HG03354 (cell line): ENCODE measurements at regions not wholly inside any gene's neighbourhood (a gene's known extent, or its start where the extent isn't known, plus 50 kb on each side); places are given as distances from the start of the nearest gene placed in this dataset.

Source experiments
- ATAC-seq: cut with Tn5 transposase; IDR thresholded peaks from one replicate; pipeline ENCODE4 v1.9.1; 2021; ENCODE audit warnings: mild to moderate bottlenecking; ENCODE audit not compliant: unreplicated experiment, poor library complexity, severe bottlenecking

GRCh38 chr15:47514200-47514652 lies 203.1 kb upstream of the SEMA6D start:
- ATAC-seq = no peak

GRCh38 chr15:47516558-47516957 lies 200.7 kb upstream of the SEMA6D start:
- no peak for ATAC-seq

- no peak for ATAC-seq
Observed at GRCh38 chr15:47516972-47517371, 200.3 kb upstream of the SEMA6D start.

GRCh38 chr15:47517737-47518136 lies 199.6 kb upstream of the SEMA6D start:
- ATAC-seq = no peak

- ATAC-seq = no peak
Observed at GRCh38 chr15:47523681-47524475, 193.4 kb upstream of the SEMA6D start.

- no peak for ATAC-seq
Observed at GRCh38 chr15:47529241-47529640, 188.1 kb upstream of the SEMA6D start.

- ATAC-seq = no peak
Observed at GRCh38 chr15:47534673-47535072, 182.6 kb upstream of the SEMA6D start.

- no peak for ATAC-seq
Observed at GRCh38 chr15:47541562-47541961, 175.7 kb upstream of the SEMA6D start.

- no peak for ATAC-seq
Observed at GRCh38 chr15:47542312-47542989, 174.9 kb upstream of the SEMA6D start.

GRCh38 chr15:47548231-47548630 lies 169.1 kb upstream of the SEMA6D start:
- no peak for ATAC-seq

GRCh38 chr15:47548986-47549385 lies 168.3 kb upstream of the SEMA6D start:
- ATAC-seq = no peak

- no peak for ATAC-seq
Observed at GRCh38 chr15:47551079-47551478, 166.2 kb upstream of the SEMA6D start.

GRCh38 chr15:47551546-47551945 lies 165.8 kb upstream of the SEMA6D start:
- no peak for ATAC-seq

GRCh38 chr15:47552978-47553608 lies 164.2 kb upstream of the SEMA6D start:
- no peak for ATAC-seq

- no peak for ATAC-seq
Observed at GRCh38 chr15:47553947-47554346, 163.4 kb upstream of the SEMA6D start.

- no peak for ATAC-seq
Observed at GRCh38 chr15:47561102-47561501, 156.2 kb upstream of the SEMA6D start.

- no peak for ATAC-seq
Observed at GRCh38 chr15:47565949-47566348, 151.4 kb upstream of the SEMA6D start.

GRCh38 chr15:47566610-47567009 lies 150.7 kb upstream of the SEMA6D start:
- no peak for ATAC-seq

- ATAC-seq = no peak
Observed at GRCh38 chr15:47568030-47568429, 149.3 kb upstream of the SEMA6D start.

GRCh38 chr15:47570044-47570443 lies 147.3 kb upstream of the SEMA6D start:
- ATAC-seq = no peak

- no peak for ATAC-seq
Observed at GRCh38 chr15:47570451-47570850, 146.9 kb upstream of the SEMA6D start.
